SK-N-SH (cell line): ENCODE measurements at regions not wholly inside any gene's neighbourhood (a gene's known extent, or its start where the extent isn't known, plus 50 kb on each side); places are given as distances from the start of the nearest gene placed in this dataset.

ENCODE experiments used
- CTCF ChIA-PET: fragments of 300-600, 350-600 bp; formaldehyde crosslinking; extraction: SDS; loops from one replicate; lab custom pipeline; 2021; lab: Yijun Ruan, JAX
- POLR2A ChIA-PET: fragments of 350-600 bp; sonication (Branson Sonifier 250); formaldehyde crosslinking; extraction: SDS; loops from one replicate; lab custom pipeline; 2020; ENCODE audit warnings: antibody characterized with exemption, inconsistent platforms; lab: Yijun Ruan, JAX
- DNase-seq: peaks from one replicate; pipeline ENCODE4 v3.0.0; 2012
- H2AFZ ChIP-seq: fragments of 200-600 bp; sonication (generic); 2 replicates; pipeline ENCODE4 v1.8.1; 2016; ENCODE audit warnings: antibody characterized with exemption, mild to moderate bottlenecking, low read depth
- H3F3A ChIP-seq: fragments of 200-600 bp; sonication (generic); replicated peaks from 2 replicates; pipeline ENCODE3; 2016; ENCODE audit warnings: antibody characterized with exemption, mild to moderate bottlenecking; ENCODE audit not compliant: insufficient read depth
- H3K27ac ChIP-seq, 2 experiments: fragments of 200-500 bp in 1 of 2; fragments of 200-600 bp in 1 of 2; sonication (Bioruptor generic) in 1 of 2; sonication (generic), shearing (Covaris generic) in 1 of 2; 2 replicates each; pipeline versions ENCODE4 v1.5.1 to v1.6.1; 2014 to 2016; ENCODE audit warnings: low read depth in 2 of 2, inconsistent platforms in 1 of 2, low read length in 1 of 2, mild to moderate bottlenecking in 1 of 2, mixed read lengths in 1 of 2
- H3K27me3 ChIP-seq: fragments of 200-600 bp; sonication (generic), shearing (Covaris generic); 2 replicates; pipeline ENCODE4 v1.6.1; 2016; ENCODE audit warnings: mixed run types; ENCODE audit not compliant: insufficient read depth
- H3K36me3 ChIP-seq, 2 experiments: fragments of 200-500 bp in 1 of 2; fragments of 200-600 bp in 1 of 2; sonication (Bioruptor generic) in 1 of 2; sonication (generic) in 1 of 2; replicated peaks in 1 of 2; 2 replicates each; pipeline versions ENCODE3 to v1.5.1; 2014 to 2016; ENCODE audit warnings: low read length in 1 of 2, mild to moderate bottlenecking in 1 of 2; ENCODE audit not compliant: insufficient read depth in 2 of 2, control insufficient read depth in 1 of 2
- H3K4me1 ChIP-seq, 2 experiments: fragments of 200-500 bp in 1 of 2; fragments of 200-600 bp in 1 of 2; sonication (Bioruptor generic) in 1 of 2; sonication (generic), shearing (Covaris generic) in 1 of 2; 2 replicates each; pipeline versions ENCODE4 v1.5.1 to v1.6.1; 2014 to 2016; ENCODE audit warnings: low read depth in 1 of 2, low read length in 1 of 2, mixed run types in 1 of 2; ENCODE audit not compliant: insufficient read depth in 2 of 2, control insufficient read depth in 1 of 2
- H3K4me2 ChIP-seq: fragments of 200-600 bp; sonication (generic), shearing (Covaris generic); 2 replicates; pipeline ENCODE4 v1.6.1; 2017; ENCODE audit warnings: mixed run types
- H3K4me3 ChIP-seq, 2 experiments: fragments of 200-500 bp in 1 of 2; fragments of 200-600 bp in 1 of 2; sonication (Bioruptor generic) in 1 of 2; sonication (generic), shearing (Covaris generic) in 1 of 2; 2 replicates each; pipeline versions ENCODE4 v1.5.1 to v1.8.1; 2014 to 2016; ENCODE audit warnings: low read depth in 2 of 2, inconsistent platforms in 1 of 2, low read length in 1 of 2, mild to moderate bottlenecking in 1 of 2, mixed read lengths in 1 of 2, moderate library complexity in 1 of 2
- H3K79me2 ChIP-seq: fragments of 200-600 bp; sonication (generic); 2 replicates; pipeline ENCODE4 v1.8.1; 2017; ENCODE audit warnings: mild to moderate bottlenecking; ENCODE audit not compliant: insufficient read depth
- H3K9ac ChIP-seq: fragments of 200-600 bp; sonication (generic); 2 replicates; pipeline ENCODE4 v1.6.1; 2017; ENCODE audit warnings: mixed run types
- H3K9me2 ChIP-seq: fragments of 200-600 bp; sonication (generic); 2 replicates; pipeline ENCODE4 v1.6.1; 2017; ENCODE audit warnings: mixed run types
- H3K9me3 ChIP-seq: fragments of 200-600 bp; sonication (generic); 2 replicates; pipeline ENCODE4 v1.6.1; 2017; ENCODE audit warnings: mixed run types, mild to moderate bottlenecking, moderate library complexity
- H4K20me1 ChIP-seq: fragments of 200-600 bp; sonication (generic); 2 replicates; pipeline ENCODE4 v1.6.1; 2017; ENCODE audit warnings: mild to moderate bottlenecking, mixed run types; ENCODE audit not compliant: insufficient read depth
- ELF1 ChIP-seq: IDR thresholded peaks from 2 replicates; pipeline ENCODE4 v1.4.0; 2012
- FOSL2 ChIP-seq: IDR thresholded peaks from 2 replicates; pipeline ENCODE4 v1.4.0; 2012; ENCODE audit warnings: low read depth, mild to moderate bottlenecking, moderate library complexity, borderline replicate concordance
- GABPA ChIP-seq: IDR thresholded peaks from 2 replicates; pipeline ENCODE4 v1.4.0; 2012; ENCODE audit warnings: low read depth, mild to moderate bottlenecking
- GATA2 ChIP-seq: sonication (generic); formaldehyde crosslinking; IDR thresholded peaks from 2 replicates; pipeline ENCODE4 v1.5.0; 2020; ENCODE audit warnings: mild to moderate bottlenecking, missing genetic modification reagents
- JUND ChIP-seq: IDR thresholded peaks from 2 replicates; pipeline ENCODE4 v1.4.0; 2012
- MXI1 ChIP-seq: IDR thresholded peaks from 2 replicates; pipeline ENCODE4 v1.6.1; 2012; ENCODE audit warnings: mild to moderate bottlenecking, low read depth, low read length, improper control_type of control experiment
- RCOR1 ChIP-seq: fragments of 150-350 bp; IDR thresholded peaks from 2 replicates; pipeline ENCODE4 v1.6.1; 2017; ENCODE audit warnings: antibody characterized with exemption, low read length
- REST ChIP-seq: IDR thresholded peaks from 2 replicates; pipeline ENCODE4 v1.6.1; 2012; ENCODE audit warnings: mild to moderate bottlenecking, low read depth, low read length, moderate library complexity
- RXRA ChIP-seq: IDR thresholded peaks from 2 replicates; pipeline ENCODE4 v1.4.0; 2012; ENCODE audit warnings: low read depth, mild to moderate bottlenecking, borderline replicate concordance
- SIN3A ChIP-seq: IDR thresholded peaks from 2 replicates; pipeline ENCODE4 v1.6.1; 2012; ENCODE audit warnings: low read depth, mild to moderate bottlenecking, low read length, moderate library complexity, borderline replicate concordance
- SMC3 ChIP-seq: IDR thresholded peaks from 2 replicates; pipeline ENCODE4 v1.6.1; 2012; ENCODE audit warnings: low read depth, low read length, improper control_type of control experiment
- WGBS: methylation state at CpG from one replicate; pipeline ENCODE4 v1.1.6; 2017; ENCODE audit warnings: low lambda C conversion rate; 5-methylcytosine and 5-hydroxymethylcytosine counted together
- TF ChIP-seq, protein P1 (sequence below): IDR thresholded peaks from 2 replicates; pipeline ENCODE4 v1.4.0; 2012; ENCODE audit warnings: low read depth, borderline replicate concordance
- TF ChIP-seq, protein P2 (sequence below): fragments of 150-350 bp; IDR thresholded peaks from 2 replicates; pipeline ENCODE4 v1.6.1; 2016; ENCODE audit warnings: mild to moderate bottlenecking, low read depth, low read length

GRCh38 chr1:209230314-209230713, 353.2 kb upstream of the CAMK1G start:
- DNase-seq, result no peak
- no peaks in the 10 kb centered on the region; a peak in 1 of 4 replicates for H3K4me1 ChIP-seq
- CTCF ChIA-PET, result interaction anchor here (2.5 kb wide), 1 partner anchor 18 kb away, joined by 10 read pairs; no protein-coding TSS in a partner anchor

More at GRCh38 chr1:209230314-209230713, 353.2 kb upstream of the CAMK1G start:
- Histone ChIP-seq H2AFZ (no peak overlapping the region), H3K4me3 (no peak overlapping the region), H3K4me2 (no peak overlapping the region), H3K9me3 (no peaks in the 10 kb centered on the region), H3K36me3 (no peaks in the 10 kb centered on the region), H3K9ac (no peak overlapping the region), H3K27ac (no peak overlapping the region), H3K27me3 (no peaks in the 10 kb centered on the region), H3K9me2 (no peaks in the 10 kb centered on the region), H3K79me2 (no peaks in the 10 kb centered on the region), H4K20me1 (no peaks in the 10 kb centered on the region), H3F3A (no peaks in the 10 kb centered on the region)
- TF ChIP-seq SIN3A, result no peak
- no peak for TF ChIP-seq GATA2 (CRISPR knock-in tag)
- TF ChIP-seq, protein P1, sequence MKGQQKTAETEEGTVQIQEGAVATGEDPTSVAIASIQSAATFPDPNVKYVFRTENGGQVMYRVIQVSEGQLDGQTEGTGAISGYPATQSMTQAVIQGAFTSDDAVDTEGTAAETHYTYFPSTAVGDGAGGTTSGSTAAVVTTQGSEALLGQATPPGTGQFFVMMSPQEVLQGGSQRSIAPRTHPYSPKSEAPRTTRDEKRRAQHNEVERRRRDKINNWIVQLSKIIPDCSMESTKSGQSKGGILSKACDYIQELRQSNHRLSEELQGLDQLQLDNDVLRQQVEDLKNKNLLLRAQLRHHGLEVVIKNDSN, result no peak
- TF ChIP-seq SMC3, result no peak
- no peak for TF ChIP-seq MXI1
- no peak for TF ChIP-seq ELF1
- TF ChIP-seq RCOR1, result no peak
- TF ChIP-seq, protein P2, sequence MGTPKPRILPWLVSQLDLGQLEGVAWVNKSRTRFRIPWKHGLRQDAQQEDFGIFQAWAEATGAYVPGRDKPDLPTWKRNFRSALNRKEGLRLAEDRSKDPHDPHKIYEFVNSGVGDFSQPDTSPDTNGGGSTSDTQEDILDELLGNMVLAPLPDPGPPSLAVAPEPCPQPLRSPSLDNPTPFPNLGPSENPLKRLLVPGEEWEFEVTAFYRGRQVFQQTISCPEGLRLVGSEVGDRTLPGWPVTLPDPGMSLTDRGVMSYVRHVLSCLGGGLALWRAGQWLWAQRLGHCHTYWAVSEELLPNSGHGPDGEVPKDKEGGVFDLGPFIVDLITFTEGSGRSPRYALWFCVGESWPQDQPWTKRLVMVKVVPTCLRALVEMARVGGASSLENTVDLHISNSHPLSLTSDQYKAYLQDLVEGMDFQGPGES, result no peak
- no peak for TF ChIP-seq JUND
- no peak for TF ChIP-seq GABPA
- TF ChIP-seq RXRA, result no peak
- no peak for TF ChIP-seq REST
- TF ChIP-seq FOSL2, result no peak
- WGBS, result 21% methylated on average over 1 of the region's 1 CpG
- POLR2A ChIA-PET, result no interaction called here
